NCI-H2196 treated with DMSO at 0.1 percent for 48 hours (cell line): ENCODE measurements at regions not wholly inside any gene's neighbourhood (a gene's known extent, or its start where the extent isn't known, plus 50 kb on each side); places are given as distances from the start of the nearest gene placed in this dataset.
"Not testable (repeated sequence)": the region's sequence is repeated elsewhere in the genome, so short reads cannot be mapped to it uniquely, and the experiment has no call there.

Experiments used
- DNase-seq: peaks from one replicate; lab custom pipeline; 2025; ENCODE audit not compliant: unreplicated experiment; lab: John Stamatoyannopoulos, UW

DNA sequence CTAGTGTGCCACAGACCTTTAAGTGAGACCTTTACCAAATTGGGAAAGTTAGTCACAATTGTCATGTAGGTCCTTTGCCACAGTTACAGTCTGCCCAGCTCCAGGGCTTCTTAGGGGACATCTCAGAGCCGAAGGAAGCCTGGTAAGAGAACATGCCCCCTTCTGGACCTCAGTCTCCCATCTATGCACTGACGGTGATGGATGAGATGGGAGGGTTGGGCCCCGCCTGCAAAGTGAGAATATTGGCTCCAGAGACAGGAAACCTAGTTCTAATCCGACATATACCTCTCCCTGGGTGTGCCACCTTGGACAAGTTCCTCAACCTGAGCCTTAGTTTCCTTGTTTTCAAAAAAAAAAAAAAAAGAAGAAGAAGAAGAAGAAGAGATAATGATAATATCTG is 85.1 kb upstream of the NAV2 start:
- DNase-seq, result no peak

DNA sequence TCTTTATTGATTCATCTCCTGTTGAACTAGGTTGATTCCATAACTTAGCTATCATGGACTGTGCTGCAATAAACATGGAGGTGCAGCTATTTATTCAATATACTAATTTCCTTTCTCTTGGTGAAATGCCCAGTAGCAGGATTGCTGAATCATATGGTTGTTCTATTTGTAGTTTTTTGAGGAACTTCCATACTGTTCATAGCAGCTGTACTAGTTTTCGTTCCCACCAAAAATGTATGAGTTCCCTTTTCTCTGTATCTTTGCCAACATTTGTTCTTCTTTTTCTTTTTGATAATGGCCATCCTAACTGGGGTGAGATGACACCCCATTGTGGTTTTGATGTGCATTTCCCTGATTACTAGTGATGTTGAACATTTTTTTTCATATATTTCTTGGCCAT is 87.2 kb upstream of the NAV2 start:
- DNase-seq, result no peak

DNA sequence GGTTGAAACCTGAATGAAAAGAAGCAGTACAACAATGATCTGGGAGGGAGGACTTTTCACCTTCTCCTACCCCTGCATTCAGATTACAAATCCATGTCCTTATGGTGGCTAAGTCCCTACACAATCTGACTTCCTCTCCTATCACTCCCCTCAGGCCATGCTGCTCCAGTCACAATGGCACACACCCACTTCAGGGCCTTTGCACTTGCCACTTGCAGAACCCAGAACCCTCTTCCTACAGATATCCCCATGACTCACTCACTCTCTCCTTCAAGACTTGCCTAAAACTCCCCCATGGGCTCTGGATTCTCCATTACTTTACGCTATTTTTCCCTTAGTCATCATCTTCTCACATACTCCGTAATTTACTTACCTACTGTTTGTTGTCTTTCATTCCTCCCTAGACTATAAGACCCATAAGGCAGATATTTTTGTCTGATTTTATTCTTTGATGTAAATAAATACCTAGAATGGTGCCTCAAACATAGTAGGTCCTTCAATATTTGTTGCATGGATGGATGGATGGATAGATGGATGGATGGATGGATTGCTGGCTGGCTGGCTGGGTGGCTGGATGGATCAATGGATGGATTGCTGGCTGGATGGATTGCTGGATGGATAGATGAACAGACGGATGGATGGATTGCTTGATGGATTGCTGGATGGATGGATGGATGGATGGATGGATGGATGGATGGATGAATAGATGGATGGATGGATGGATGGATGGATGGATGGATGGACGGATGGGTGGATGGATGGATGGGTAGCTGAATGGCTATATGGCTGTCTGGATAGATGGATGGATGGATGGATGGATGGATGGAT is 94.7 kb upstream of the NAV2 start:
- no peak for DNase-seq

DNA sequence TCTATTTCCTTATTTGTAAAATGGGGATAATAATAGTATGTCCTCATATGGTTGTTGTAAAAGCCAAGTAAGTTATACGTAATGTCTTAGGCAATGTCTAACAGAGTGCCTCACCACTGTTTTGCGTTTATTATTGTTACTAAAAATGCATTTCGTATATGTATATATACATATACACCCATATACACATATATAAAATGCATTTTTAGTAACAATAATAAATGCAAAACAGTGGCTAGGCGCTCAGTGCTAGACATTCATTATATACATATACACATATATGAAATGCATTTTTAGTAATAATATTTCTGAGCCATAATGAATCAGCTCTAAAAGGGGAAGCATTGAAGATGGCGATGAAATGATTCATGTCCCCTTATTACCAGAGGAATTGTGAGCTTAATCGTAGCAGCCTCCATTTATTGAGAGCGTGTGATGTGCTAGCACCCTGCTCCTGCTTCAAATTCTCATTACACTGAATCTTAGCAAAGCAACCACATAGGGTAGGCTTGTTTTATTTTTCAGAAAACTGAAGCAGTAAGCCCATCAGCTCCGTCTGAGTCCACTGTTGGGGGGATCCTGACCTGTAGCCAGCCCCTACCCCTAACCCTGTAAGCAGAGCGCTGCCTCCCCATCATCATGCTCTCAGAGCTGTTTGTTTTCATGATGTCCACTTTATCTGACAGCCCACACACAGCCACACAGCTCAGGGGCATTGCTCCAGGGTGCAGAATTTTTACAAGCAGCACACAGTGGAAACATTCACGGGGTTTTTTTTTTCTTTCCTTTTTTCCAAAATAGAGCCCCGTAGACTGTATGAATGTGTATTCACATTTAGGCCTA is 97.1 kb upstream of the NAV2 start:
- no peak for DNase-seq

DNA sequence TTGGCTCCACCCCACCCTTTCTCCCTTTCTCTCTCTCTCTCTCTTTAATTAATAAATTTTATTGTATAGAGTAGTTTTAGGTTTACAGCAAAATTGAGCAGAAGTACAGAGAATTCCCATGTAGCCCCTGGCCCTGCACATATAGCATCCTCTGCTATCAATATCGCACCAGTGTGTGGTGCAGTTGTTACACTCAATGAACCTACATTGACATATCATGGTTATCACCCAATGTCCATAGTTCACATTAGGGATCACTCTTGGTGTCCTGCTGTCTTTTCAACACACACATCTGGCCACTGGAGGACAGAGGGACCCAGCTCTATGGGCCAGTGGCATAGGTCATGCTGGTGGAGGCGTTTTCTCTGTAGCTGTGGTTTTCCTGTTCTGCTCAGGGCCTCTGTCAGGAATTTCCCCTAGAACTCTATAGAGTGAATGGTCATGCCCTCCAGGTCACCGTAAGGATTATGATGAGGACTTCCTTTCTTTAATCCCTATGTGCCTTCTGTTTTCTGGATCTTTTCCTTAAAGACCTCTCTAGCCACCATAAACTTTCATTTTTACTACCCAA is 98.2 kb upstream of the NAV2 start:
- no peak for DNase-seq

DNA sequence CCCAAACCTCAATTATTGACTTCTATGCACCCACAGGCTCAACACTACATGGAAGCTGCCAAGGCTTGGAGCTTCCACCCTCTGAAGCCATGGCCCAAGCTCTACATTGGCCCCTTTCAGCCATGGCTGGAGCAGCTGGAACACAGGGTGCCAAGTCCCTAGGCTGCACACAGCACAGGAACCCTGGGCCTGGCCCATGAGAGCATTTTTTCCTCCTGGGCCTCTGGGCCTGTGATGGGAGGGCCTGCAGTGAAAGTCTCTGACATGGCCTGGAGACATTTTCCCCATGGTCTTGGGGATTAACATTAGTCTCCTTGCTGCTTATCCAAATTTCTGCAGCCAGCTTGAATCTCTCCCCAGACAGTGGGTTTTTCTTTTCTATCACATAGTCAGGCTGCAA is 100.6 kb upstream of the NAV2 start:
- DNase-seq, result not testable (repeated sequence)

DNA sequence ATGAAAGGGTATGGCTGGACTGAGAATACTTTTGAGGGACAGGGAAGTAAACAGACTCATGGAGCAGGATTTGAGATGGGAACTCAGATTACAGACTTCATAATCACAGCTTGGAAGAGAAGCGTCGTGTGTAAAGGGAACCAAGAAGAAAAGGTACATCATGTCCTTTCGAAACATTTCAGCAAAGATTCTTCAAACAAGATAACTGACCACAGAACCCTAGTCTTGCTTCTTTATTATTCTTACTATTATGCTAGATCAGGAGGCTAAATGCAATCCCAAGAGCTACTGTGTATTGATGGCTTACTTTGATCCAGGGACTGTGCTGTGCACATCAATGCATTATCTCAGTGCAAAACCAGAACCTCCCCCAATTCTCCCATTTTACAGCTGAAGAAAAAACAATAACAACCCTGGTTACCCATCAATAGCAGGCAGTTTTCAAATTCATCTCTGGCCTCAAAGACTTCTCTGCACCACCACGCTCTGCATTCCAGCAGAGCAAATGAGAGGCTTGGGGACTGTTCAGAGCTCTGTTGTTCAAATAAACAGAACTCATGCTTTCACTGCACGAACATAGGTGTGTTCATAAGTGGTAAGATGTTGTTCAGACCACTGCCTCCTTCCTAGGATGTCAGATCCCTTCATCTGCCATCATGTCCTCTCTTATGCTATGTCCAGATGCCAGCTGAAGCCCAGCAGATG is 104.8 kb upstream of the NAV2 start:
- DNase-seq, result no peak

DNA sequence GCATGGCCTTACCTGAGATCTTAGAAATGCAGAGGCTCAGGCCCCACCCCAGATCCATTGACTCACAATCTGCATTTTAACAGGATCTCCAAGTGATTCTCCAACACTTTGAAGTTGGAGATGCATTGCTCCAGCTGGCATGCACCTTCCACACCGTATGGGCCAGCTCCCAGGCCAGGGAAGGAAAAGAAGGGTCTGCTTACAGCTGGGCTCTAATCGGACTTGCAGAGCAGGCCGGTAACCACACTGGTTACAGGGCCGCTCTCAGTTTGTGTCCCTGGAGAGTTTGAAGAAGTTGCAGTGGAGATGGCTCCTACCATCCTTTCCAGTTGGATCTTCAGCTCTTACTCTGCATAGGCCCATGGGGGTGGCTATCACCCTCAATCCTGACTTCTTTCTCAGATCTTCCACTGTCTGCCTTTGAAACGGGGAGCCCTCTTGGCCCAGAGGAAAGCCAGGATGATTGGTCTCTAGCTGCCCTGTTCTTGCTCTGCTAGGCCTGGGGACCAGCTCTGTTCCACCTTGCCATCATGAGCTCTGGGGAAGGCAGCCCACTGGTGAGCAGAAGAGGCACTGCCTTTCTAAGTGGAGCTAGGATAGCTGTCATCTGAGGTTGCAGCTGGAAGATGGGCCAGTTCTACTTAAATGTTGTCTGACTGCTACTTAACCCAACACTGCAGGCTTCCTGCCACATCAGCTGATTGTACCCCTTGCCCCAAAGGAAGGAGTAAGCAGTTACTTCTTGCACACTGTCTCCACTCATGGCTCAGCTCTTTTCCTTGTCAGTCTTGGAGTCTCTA is 105.6 kb upstream of the NAV2 start:
- no peak for DNase-seq

DNA sequence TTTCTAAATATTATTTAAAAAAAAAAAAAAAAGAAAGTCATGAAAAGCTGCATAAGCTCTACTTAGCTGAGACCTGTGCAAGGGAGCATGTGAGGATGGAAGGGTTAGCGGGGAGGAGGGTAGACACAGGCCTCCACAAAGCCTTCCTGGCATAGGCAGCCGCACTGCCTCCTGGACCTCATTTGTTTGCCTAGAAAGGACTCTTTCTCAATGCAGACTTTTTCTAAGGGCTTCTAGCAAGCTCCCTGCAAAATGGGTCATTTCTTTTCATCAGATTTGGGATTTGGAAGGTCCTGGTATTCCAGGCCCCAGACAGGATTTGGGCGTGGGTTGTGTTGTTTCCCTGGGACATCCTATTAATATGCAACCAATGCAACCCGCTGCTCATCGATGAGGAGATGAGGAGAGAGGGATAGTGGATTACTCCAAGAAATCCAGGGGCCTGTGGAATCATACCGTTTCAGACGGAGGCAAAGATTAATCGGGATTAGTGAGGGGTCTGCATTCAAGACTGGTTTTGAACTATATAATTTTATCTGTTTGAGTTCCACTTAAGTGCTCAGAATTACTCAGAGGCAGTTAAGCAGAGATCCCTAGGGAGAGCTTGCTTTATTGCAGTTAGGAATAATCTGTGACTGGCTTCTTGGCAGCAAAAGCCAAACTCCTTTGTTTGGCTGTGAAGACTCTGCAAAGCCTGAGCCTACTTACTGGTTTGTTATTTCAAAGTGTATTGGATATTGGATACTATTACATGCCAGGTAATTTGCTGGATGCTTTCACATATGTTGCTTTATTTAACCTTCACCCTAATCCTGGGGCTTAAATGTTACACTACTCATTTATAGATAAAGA is 106.9 kb upstream of the NAV2 start:
- DNase-seq, result no peak

DNA sequence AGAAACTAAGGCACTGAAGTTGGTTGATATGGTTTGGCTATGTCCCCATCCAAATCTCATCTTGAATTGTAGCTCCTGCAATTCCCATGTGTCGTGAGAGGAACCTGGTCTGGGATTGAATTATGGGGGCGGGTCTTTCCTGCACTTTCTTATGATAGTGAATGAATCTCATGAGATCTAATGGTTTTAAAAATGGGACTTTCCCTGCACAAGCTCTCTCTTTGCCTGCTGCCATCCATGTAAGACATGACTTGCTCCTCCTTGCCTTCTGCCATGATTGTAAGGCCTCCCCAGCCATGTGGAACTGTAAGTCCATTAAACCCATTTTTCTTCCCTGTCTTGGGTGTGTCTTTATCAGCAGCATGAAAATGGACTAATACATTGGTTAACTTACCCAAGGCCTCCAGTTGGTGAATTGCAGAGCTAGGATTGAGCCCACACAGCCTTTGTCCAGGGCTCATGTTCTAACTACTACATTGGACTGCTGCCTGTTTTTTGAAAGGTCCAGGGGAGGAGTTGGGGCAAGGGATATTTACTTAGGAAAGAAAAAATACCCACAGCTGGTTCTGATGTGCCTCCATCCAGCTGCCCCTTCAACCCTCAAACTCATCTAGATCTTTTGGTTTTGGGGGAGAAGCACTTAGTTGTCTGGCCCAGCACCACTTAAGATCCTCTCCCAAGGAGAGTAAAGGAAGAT is 107.8 kb upstream of the NAV2 start:
- no peak for DNase-seq

DNA sequence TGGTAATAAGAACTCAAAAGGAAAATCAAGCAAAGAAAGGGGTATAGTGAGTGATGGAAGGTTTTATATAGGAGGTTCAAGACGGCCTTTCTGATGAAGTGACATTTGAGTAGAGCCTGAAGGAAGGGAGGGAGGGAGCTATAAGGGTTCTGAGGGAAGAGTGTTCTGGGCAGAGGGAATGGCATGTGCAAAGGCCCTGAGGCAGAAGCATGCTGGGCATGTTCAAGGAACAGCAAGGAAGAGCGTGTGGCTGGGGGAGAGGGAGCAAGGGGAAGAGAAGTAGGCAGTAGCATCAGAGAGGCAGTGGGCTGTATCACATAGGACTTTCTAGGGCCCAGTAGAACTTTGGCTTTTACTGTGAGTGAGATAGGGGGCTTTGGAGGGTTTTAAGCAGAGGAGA is 108.9 kb upstream of the NAV2 start:
- no peak for DNase-seq

DNA sequence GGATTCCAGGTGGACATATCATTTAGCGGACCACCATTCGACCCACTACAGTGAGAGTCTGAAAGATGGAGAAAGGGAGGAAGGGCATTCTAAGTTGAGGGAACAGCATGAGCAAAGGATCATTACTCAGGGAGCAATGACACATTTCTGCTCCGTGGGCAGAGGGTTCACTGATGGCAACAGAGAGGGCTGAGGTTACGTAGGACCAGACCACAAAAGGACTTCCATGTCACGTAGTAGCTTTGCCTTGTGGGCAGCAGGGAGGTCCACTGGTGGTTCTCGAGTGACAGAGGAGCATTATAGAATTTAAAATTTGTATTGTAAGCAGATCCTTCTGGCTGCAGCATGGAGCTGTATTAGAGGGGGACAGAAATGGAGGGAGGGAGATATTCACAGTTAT is 109.7 kb upstream of the NAV2 start:
- DNase-seq, result no peak

DNA sequence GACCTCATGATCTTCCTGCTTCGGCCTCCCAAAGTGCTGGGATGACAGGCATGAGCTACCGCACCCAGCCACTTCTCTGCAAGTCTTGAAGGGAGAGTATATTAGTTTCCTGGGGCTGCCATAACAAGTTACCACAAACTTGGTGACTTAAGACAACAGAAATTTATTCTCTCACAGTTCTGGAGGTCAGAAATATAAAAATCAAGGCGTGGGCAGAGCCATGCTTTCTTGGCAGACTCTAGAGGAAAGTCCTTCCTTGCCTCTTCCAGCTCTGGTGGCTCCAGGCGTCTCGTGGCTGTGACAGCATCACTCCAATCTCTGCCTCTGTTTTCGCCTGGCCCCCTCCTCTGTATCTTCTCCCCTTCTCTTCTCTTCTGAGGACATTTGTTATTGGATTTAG is 110.2 kb upstream of the NAV2 start:
- no peak for DNase-seq

DNA sequence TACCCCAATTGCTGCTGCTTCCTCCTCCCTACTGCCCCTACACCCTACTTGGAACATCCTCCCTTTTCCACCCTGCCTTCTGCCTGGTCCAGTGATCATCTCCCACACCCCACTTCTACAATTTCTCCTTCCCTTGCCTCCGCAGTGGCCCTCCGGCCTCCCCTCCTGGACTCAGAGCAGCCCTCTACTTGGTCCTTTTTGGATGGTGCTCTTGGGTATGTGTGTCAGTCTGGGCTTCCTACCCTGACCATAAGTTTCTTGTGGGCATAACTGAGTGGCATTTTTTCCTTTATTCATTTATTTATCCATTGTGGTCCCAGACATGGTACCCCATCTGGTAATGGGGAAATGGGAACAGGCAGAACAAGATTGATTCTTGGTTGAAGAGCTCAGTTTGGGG is 111.4 kb upstream of the NAV2 start:
- no peak for DNase-seq

DNA sequence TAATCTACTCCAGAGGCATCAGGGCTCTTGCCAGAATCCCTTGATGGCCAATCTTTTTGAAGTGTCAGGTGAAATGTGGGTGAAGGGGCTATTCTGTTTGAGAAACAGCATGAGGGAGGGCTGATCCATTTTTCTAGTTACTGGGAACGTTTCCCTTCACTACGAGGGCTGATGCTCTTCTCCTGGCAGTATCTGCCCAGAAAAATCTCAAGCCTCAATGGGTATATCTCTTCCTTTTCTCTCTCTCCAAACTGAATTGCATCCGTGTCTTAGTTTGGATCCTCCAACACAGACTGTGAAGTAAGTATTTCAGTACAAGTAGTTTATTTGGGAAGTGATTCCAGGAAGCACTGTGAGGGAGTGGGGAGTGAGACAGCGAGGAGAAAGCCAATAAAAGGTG is 113.0 kb upstream of the NAV2 start:
- no peak for DNase-seq

DNA sequence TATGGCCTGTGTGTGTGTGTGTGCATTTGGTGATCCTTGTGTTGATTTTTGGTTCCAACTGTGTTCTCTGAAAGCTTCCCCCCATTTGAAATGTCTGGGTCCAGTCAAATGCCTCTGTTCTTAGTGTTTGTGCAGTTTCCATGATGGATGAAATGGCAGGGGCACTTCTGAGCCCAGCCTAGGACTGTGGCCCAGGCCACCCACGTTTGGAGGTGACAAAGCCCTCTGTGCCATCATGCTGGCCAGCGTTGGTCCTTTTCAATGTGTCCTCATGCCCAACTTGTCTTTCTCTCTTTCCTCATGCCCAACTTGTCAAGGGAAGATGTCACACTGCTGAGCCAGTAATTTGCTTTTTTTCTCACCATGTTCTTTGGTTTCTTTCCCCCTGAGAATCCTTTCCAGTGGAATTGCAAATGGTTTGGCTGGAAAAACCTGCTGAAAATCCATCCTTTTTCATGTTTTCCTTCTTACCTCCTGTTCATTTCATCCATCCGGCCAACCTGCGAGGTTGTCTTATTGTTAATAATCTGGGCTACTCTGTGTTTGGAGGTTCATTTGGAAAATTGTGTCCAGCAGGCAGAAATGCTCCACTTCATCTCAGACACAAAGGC is 113.7 kb upstream of the NAV2 start:
- no peak for DNase-seq

DNA sequence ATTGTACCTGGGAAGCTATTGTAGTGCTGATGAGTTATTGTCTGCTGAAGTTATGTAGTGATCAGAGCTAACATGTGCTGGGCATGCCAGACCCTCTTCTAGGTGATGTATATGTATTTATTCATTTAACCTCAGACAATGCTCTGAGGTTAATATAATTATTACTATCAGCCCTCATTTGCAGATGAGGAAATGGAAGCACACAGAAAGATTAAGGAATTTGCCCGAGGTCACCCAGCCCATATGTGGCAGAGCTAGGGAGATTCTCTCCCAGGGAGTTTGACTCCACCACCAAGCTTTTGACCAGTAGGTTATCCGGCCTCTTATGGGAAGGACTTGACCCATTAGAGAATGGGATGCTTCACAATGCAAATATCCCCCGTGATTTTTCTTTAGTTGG is 114.2 kb upstream of the NAV2 start:
- DNase-seq, result no peak

DNA sequence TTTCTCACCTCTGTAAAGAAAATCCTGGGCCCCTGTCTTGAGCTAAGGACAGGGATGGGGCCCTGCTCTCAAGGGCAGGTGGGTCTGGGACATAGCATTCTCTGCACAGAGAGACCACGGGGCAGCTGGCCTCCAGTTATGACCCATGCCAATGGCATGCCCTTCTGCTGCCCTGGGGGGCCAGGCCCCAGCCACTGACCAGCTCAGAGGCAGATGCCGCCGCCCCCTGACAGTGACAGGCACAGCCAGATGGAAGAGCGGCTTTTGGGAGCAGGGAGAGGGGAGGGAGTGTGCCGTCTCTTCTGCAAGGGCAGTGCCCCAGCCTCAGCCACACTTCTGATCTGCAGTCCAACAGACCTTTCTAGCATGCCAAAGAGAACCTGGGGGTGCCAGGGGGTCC is 114.8 kb upstream of the NAV2 start:
- no peak for DNase-seq

DNA sequence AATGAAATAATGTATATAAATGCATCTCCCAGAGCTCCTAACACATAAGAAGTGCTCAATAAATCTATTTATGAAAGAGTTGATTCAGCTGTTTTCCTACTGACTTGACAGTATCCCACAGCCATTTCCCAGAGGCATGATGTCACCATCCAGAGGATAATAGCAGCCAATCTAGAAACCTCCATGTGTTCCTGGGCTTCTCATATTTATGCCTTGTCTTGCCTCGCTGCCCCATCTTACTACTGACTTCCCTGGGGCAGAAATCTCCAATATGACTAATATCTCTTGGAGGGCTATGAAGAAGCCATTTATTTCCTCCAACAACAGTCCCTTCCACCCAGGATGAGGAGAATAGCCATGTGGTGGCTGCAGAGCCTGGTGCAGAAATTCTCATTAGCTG is 115.4 kb upstream of the NAV2 start:
- no peak for DNase-seq
